NCI-H146 treated with DMSO at 0.1 percent for 48 hours (cell line): ENCODE measurements at regions not wholly inside any gene's neighbourhood (a gene's known extent, or its start where the extent isn't known, plus 50 kb on each side); places are given as distances from the start of the nearest gene placed in this dataset.
"Not testable (repeated sequence)": the region's sequence is repeated elsewhere in the genome, so short reads cannot be mapped to it uniquely, and the experiment has no call there.

Experiments
- DNase-seq: peaks from one replicate; lab custom pipeline; 2025; ENCODE audit not compliant: unreplicated experiment; lab: John Stamatoyannopoulos, UW

GRCh38 chr21:23574932-23575331, 2032.3 kb downstream of the MRPL39 start:
- DNase-seq = no peak

GRCh38 chr21:23548924-23549323, 2058.4 kb downstream of the MRPL39 start:
- not testable (repeated sequence) for DNase-seq

DNA sequence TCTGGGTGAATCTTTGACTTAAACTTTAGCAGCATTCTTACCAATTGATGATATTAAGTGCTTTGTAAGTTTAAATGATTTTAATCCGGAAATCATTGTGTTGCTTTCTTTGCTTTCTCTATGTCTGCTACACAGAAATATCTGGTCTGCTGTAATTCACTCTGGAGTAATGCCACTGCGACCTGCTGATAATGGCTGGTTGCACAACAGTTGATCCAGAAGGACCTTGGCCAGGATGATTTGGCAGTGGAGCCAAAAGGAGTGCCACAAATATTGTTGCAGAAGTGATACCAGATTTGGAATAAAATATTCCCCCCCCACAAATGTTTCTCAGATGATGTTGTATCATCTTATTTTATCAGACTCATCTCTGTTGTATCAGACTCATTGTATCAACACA, 2063.9 kb downstream of the MRPL39 start:
- DNase-seq = no peak

- DNase-seq = no peak
These were observed 2065.2 kb downstream of the MRPL39 start for GRCh38 chr21:23542097-23542496.

- no peak for DNase-seq
These were observed 2065.7 kb downstream of the MRPL39 start for GRCh38 chr21:23541571-23541970.

DNA sequence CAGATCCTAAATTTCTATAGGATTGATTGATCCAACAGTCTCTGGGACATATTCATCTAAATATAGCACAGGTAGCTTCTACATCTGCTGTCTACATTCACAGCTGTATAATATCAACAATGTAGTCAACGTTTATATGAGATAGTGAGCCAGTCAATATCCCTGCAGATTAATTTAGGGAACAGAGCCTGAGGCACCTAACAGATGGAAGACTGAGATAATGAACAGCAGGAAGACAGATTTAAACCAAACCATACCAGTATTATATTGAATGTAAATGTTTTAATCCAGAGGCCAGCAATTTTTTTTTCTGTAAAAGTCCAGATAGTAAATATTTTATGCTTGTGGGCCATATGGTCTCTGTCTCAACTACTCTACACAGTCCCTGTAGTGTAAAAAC, 2072.4 kb downstream of the MRPL39 start:
- DNase-seq = peak; percentile 41

- DNase-seq = no peak
These were observed 2075.8 kb downstream of the MRPL39 start for GRCh38 chr21:23531444-23531843.

DNA sequence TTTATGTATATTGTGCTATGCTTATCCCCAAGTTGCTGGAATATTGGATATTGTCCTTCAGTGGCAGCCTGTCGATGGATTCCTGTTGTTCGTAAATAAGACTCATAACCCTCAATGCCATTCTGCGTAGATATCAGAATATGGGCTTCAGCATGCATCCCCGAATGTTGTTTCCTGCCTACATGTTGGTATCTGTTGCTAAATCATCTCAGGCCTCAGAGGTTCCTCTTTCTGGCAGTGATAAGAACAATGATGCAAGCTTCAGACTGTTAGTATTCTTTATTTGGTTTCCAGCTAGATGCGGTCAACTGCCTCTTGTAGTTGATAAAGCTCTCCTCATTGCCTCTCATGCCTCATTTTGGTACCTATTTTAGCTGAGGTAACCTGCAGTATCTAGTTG, 2082.6 kb downstream of the MRPL39 start:
- no peak for DNase-seq

DNA sequence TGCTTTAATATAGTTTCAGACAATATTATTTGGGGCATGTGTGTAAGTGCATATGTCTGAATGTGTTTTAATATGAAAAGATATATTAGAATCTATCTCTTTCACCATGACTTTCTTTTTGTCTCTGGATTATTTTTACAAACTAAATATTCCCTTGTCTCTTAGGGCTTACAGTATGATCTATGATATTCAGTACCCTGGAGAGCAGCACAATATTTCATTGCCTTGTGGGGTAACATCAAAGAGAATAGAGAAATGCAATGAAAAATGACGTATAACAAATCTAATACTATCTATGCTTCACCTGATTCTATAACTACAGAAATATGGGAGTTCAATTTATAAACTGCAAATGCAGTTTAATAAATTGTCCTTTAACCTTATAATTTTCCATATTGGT, 2084.5 kb downstream of the MRPL39 start:
- DNase-seq = no peak

- DNase-seq = no peak
These were observed 2099.8 kb downstream of the MRPL39 start for GRCh38 chr21:23507501-23507900.

- DNase-seq = no peak
These were observed 2110.6 kb downstream of the MRPL39 start for GRCh38 chr21:23496729-23497128.

DNA sequence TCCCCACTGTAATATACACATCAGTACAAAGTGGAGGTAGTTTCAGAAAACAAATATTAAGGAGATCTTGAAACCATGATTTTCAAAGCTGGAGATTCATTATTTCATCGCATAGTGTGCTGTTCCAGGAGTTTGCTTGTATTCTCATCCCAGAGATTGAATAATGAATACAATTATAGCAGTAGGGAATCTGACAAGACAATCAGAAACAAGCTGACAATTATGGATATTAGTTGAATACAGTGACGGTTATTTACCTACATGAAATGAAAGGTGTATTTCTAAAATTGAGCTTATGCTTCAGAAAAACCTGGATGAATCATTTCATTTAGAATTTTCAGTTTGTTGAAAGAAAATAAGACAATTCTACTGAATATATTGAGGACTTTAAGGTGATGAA, 2119.0 kb downstream of the MRPL39 start:
- DNase-seq = peak; percentile 81

GRCh38 chr21:23480591-23481270, 2126.6 kb downstream of the MRPL39 start:
- DNase-seq = no peak

DNA sequence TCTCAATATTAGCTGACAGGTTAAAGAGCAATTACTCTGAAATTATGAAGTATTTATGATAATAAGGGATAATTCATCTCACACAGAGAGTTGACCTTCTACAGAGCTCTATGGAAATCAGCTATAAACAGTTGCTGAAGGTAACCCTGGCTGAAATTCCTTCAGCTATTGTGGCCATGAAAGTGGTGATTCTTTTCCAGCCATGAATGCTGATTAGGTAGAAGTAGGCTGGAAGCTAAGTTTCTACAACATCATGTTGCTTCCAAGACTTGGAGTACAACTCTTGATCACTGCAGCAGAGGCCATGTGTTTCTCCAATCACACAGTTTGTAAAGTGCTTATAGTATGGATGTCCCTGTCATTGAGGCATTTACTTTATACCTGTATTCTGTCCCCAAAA, 2128.9 kb downstream of the MRPL39 start:
- DNase-seq = no peak

DNA sequence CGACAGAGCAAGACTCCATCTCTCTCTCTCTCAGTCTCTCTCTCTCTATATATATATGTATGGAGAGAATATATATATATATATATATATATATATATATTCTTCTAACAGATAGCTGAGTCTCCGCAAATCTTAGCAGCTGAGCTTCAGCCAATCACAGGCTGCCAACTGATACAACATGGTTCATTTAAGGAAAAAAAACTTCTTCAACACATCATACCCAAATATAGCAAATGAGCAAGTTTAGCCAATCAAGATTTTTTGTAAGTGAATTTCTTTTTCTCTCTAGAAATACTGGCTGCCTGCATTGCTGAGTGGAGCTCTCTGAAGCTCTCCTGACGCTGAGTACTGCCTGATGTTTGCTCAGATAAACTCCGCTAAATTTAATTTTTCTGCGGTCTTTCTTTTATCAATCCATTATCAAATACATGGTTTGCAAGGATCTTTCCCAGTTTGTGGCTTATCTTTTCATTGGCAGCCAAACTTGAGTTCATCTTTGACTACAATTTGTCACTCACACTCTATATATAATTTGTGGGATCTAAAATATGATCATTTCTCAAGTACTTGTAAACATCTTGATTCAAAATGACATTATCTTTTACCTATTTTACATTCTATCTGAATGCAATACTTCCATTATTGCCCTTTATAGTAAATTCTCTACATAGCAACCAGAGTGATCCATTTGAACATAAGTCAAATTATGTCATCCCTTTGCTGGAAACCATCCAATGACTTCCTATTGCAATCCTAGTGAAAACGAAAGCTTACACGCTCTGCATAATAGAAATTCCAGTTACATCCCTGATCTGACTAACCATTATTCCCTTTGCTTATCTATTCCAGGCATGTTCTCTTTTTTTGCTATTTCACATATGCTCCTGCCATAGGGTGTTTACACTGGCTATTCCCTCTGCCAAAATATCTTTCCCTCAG, 2131.7 kb downstream of the MRPL39 start:
- no peak for DNase-seq

DNA sequence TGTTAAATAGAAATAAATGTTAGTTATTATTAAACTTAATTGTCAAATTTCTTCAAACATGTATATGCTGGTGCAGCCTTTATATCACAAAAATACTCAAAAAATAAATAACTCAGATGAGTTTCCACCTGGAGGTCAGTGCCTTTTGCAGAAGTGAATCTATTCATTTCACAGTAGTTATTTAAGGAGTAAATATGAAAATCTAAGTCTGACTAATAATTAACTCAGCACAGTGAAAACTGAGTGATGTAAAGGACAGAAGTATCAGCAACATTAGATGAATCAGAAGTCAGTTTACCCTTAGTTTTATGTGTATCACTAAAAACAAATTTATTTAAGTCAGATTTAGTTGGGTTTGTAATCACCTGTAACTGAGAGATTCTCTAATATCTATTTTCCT, 2135.4 kb downstream of the MRPL39 start:
- DNase-seq = no peak

DNA sequence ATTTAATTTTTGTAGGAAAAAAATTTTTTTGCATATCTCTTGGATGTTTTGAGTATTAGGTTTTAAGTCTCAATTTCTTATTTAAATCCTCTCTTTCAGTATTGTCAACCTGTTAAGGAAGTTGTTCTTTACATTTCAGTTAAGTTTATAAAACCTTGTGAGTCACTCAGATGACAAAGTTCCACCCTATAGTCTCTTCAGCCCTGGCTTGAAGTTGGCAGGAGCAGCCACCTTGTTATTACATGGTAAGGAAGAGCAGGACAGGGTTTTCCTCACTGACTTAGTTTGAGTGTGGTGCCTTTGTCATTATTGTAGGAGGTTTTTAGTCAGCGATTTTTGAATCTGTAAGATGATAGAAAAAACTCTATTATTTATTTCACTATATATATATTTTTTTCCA, 2143.9 kb downstream of the MRPL39 start:
- no peak for DNase-seq

GRCh38 chr21:23455676-23456075, 2151.6 kb downstream of the MRPL39 start:
- DNase-seq = no peak

- DNase-seq = no peak
These were observed 2154.7 kb downstream of the MRPL39 start for GRCh38 chr21:23452384-23453083.

DNA sequence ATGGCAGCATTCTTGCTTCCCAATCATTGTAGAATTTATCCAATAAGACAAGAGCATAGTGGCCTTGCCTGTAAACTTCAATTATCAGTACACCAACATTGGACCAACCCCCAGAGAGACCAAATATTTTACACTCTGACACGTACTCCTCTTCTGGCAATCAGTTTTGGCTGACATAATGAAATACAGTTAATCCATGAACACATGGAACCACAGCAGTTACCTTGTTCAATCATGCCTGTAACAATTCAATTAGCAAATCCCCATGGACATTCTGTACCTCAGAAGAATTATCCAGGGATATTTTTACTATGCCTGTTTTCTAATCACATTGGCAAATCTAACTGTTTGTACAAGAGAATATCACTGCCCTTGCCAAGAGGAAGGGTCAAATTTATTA, 2162.0 kb downstream of the MRPL39 start:
- DNase-seq = no peak

DNA sequence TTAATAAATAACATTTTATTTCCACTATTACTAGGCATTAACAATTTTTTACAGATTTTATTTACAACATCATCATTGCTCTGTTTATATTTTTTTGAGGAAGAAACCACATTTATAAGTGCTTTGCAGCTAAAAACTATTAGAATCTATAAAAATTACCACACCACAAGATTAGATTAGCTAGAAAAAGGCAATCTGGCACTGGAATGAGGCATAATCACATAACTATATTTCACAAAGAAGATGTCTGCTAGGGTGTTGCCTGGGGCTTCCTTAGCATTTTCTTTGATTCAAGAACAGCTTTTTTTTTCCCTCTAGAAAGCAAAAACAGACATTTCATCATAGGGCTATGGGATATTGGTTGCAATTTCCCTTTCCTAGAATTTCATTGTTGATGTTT, 2169.2 kb downstream of the MRPL39 start:
- DNase-seq = no peak
